ENCODE measurements at regions not wholly inside any gene's neighbourhood (a gene's known extent, or its start where the extent isn't known, plus 50 kb on each side); places are given as distances from the start of the nearest gene placed in this dataset.
"Not testable (repeated sequence)": the region's sequence is repeated elsewhere in the genome, so short reads cannot be mapped to it uniquely, and the experiment has no call there.

- peaks cover 5% of the 10 kb centered on the region for H3K27me3 Mint-ChIP-seq (ENCODE audit: low read depth)
- no peaks in the 10 kb centered on the region for H3K36me3 Mint-ChIP-seq (ENCODE audit: low read depth)
- no peak for TF ChIP-seq CTCF (conservative IDR thresholded peaks at IDR 0.05)
- H3K4me1 Mint-ChIP-seq = peaks cover 40% of the 10 kb centered on the region
- DNase-seq (ENCODE audit: low read depth, low spot score) = no peak
- peak overlapping the region; percentile 54 for H3K4me3 Mint-ChIP-seq
- H3K27ac Mint-ChIP-seq (ENCODE audit: unreplicated experiment) = no peak overlapping the region
- H3K9me3 Mint-ChIP-seq = no peaks in the 10 kb centered on the region
These were observed 142.8 kb downstream of the NECTIN1 start for GRCh38 chr11:119586181-119586580.

DNA sequence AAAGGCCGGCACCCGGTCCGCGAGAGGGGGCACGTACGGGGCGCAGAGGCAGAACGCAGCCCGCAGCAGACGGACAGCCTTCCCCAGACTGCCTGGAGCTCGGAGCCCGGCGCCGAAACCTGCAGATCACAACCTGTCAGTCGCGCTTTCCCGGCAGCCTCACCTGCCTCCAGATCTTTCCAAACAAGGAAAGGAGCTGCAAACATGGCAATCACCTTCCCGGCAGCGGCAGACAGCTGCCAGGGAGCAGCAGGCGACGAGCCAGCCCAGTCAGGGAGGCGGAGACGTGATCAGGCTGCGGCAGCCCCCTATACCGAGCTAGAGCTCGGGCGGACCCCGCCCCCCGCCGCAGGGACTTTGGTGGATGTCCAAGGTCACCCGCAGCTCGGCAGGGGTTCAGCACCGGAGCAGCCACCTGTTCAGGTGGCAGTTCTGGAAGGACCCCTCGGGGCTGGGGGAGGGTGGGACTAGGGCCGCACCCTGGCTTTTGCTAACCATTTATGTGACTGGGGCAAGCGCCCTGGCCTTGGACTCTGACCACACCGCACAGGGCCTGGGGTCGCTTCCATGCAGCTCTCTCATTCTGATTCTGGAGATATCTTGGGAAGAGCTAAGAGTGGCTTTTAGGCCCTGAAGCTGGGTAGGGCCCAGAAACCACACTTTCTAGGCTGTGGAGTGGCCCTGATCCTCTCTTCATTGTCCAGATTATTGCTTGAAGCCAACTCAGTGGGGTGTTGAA lies 143.8 kb downstream of the NECTIN1 start:
- Mint-ChIP-seq H3K9me3 (no peaks in the 10 kb centered on the region), H3K27me3 (ENCODE audit: low read depth) (peaks cover 5% of the 10 kb centered on the region), H3K4me3 (peak overlapping the region; percentile 91), H3K36me3 (ENCODE audit: low read depth) (no peaks in the 10 kb centered on the region), H3K27ac (ENCODE audit: unreplicated experiment) (no peak overlapping the region), H3K4me1 (peaks cover 30% of the 10 kb centered on the region)
- peak; percentile 36 for DNase-seq (ENCODE audit: low read depth, low spot score)
- no peak for TF ChIP-seq CTCF (conservative IDR thresholded peaks at IDR 0.05)

GRCh38 chr11:119584193-119585042 lies 144.6 kb downstream of the NECTIN1 start:
- peak overlapping the region; percentile 88 for H3K27ac Mint-ChIP-seq (ENCODE audit: unreplicated experiment)

GRCh38 chr11:119583585-119583984 lies 145.4 kb downstream of the NECTIN1 start:
- no peaks in the 10 kb centered on the region for H3K9me3 Mint-ChIP-seq
- peaks cover 5% of the 10 kb centered on the region for H3K27me3 Mint-ChIP-seq (ENCODE audit: low read depth)
- TF ChIP-seq CTCF (conservative IDR thresholded peaks at IDR 0.05) = peak; percentile 42
- DNase-seq (ENCODE audit: low read depth, low spot score) = no peak
- no peak overlapping the region for H3K4me3 Mint-ChIP-seq
- no peak overlapping the region for H3K27ac Mint-ChIP-seq (ENCODE audit: unreplicated experiment)
- peaks cover 17% of the 10 kb centered on the region for H3K4me1 Mint-ChIP-seq
- no peaks in the 10 kb centered on the region for H3K36me3 Mint-ChIP-seq (ENCODE audit: low read depth)

More at GRCh38 chr11:119584193-119585042, 144.6 kb downstream of the NECTIN1 start:
- H3K9me3 Mint-ChIP-seq = no peaks in the 10 kb centered on the region
- peak; percentile 58 for DNase-seq (ENCODE audit: low read depth, low spot score)
- peaks cover 22% of the 10 kb centered on the region for H3K4me1 Mint-ChIP-seq
- TF ChIP-seq CTCF (conservative IDR thresholded peaks at IDR 0.05) = no peak
- no peaks in the 10 kb centered on the region for H3K36me3 Mint-ChIP-seq (ENCODE audit: low read depth)
- H3K27me3 Mint-ChIP-seq (ENCODE audit: low read depth) = peaks cover 5% of the 10 kb centered on the region
- peak overlapping the region; percentile 91 for H3K4me3 Mint-ChIP-seq

- H3K27ac Mint-ChIP-seq (ENCODE audit: unreplicated experiment); H3K9me3 Mint-ChIP-seq; H3K4me3 Mint-ChIP-seq; H3K27me3 Mint-ChIP-seq (ENCODE audit: low read depth); DNase-seq (ENCODE audit: low read depth, low spot score); H3K36me3 Mint-ChIP-seq (ENCODE audit: low read depth): not testable (repeated sequence)
- peaks cover 17% of the 10 kb centered on the region for H3K4me1 Mint-ChIP-seq
These were observed 147.6 kb downstream of the NECTIN1 start for GRCh38 chr11:119581396-119581795.

GRCh38 chr11:119580751-119581150 lies 148.2 kb downstream of the NECTIN1 start:
- peaks cover 17% of the 10 kb centered on the region for H3K4me1 Mint-ChIP-seq
- H3K27me3 Mint-ChIP-seq (ENCODE audit: low read depth) = peaks cover under 1% of the 10 kb centered on the region
- H3K36me3 Mint-ChIP-seq (ENCODE audit: low read depth) = no peaks in the 10 kb centered on the region
- no peak overlapping the region for H3K4me3 Mint-ChIP-seq
- H3K27ac Mint-ChIP-seq (ENCODE audit: unreplicated experiment) = no peak overlapping the region
- no peak for TF ChIP-seq CTCF (conservative IDR thresholded peaks at IDR 0.05)
- H3K9me3 Mint-ChIP-seq = no peaks in the 10 kb centered on the region
- DNase-seq (ENCODE audit: low read depth, low spot score) = no peak

Data from neural crest cell (in vitro differentiated cells).